Kidney (tissue), 13 donors: ENCODE measurements at regions not wholly inside any gene's neighbourhood (a gene's known extent, or its start where the extent isn't known, plus 50 kb on each side); places are given as distances from the start of the nearest gene placed in this dataset.

Source experiments
- DNase-seq, 5 donors: peaks; one replicate each; pipeline ENCODE4 v3.0.0-alpha.2; 2013 to 2020
- FAIRE-seq: peaks from 2 replicates; lab custom pipeline; 2012; peaks lifted over from hg19 to GRCh38; lab: Jason Lieb, UNC
- H3K27ac ChIP-seq, 2 donors: one replicate each; pipeline ENCODE4 v1.7.0; 2013; ENCODE audit warnings: low read depth in 2 of 2, low read length in 2 of 2, inconsistent platforms in 1 of 2
- H3K27me3 ChIP-seq: one replicate; pipeline ENCODE4 v1.7.1; 2013; ENCODE audit warnings: low read length, inconsistent platforms; ENCODE audit not compliant: control insufficient read depth, insufficient read depth
- H3K36me3 ChIP-seq, 3 donors: one replicate each; pipeline versions ENCODE4 v1.7.0 to v1.7.1; 2013; ENCODE audit warnings: low read length in 3 of 3, control low read depth in 1 of 3, inconsistent platforms in 1 of 3; ENCODE audit not compliant: insufficient read depth in 3 of 3, control insufficient read depth in 2 of 3
- H3K4me1 ChIP-seq, 3 donors: one replicate each; pipeline versions ENCODE4 v1.7.0 to v1.7.1; 2013; ENCODE audit warnings: low read length in 3 of 3, inconsistent platforms in 1 of 3, low read depth in 1 of 3; ENCODE audit not compliant: control insufficient read depth in 2 of 3, insufficient read depth in 2 of 3
- H3K4me3 ChIP-seq, 3 donors: one replicate each; pipeline versions ENCODE4 v1.7.0 to v1.8.1; 2013; ENCODE audit warnings: low read length in 3 of 3, control low read depth in 1 of 3, inconsistent platforms in 1 of 3
- H3K9ac ChIP-seq, 3 donors: one replicate each; pipeline versions ENCODE4 v1.7.0 to v1.7.1; 2013; ENCODE audit warnings: low read length in 3 of 3, control low read depth in 1 of 3, inconsistent platforms in 1 of 3
- H3K9me3 ChIP-seq, 3 donors: one replicate each; pipeline versions ENCODE4 v1.7.0 to v1.7.1; 2013; ENCODE audit warnings: low read length in 3 of 3, control low read depth in 1 of 3, inconsistent platforms in 1 of 3; ENCODE audit not compliant: control insufficient read depth in 2 of 3, insufficient read depth in 1 of 3
- intact Hi-C: fragments of 100-400 bp; cut with DNase I; formaldehyde crosslinking; loops from one replicate; pipeline ENCODE4 v1.11.1; 2022
- TF ChIP-seq, protein P1 (sequence below): IDR thresholded peaks from 3 replicates; pipeline ENCODE4 v1.5.1; 2012; ENCODE audit warnings: mild to moderate bottlenecking, moderate library complexity, borderline replicate concordance; ENCODE audit not compliant: insufficient read depth; ENCODE audit errors: extremely low read depth
- donor health status: control.
- donor health status: control.
- donor health status: control.
- donor health status: control.
- donor health status: control.
- donor health status: DM: yes; HTN: yes; CAD: no.
- donor health status: Normal renal cell carcinoma (clear cell type).

GRCh38 chr2:236714080-236714479 lies 144.5 kb downstream of the ACKR3 start:
- FAIRE-seq: no peak
- TF ChIP-seq, protein P1, sequence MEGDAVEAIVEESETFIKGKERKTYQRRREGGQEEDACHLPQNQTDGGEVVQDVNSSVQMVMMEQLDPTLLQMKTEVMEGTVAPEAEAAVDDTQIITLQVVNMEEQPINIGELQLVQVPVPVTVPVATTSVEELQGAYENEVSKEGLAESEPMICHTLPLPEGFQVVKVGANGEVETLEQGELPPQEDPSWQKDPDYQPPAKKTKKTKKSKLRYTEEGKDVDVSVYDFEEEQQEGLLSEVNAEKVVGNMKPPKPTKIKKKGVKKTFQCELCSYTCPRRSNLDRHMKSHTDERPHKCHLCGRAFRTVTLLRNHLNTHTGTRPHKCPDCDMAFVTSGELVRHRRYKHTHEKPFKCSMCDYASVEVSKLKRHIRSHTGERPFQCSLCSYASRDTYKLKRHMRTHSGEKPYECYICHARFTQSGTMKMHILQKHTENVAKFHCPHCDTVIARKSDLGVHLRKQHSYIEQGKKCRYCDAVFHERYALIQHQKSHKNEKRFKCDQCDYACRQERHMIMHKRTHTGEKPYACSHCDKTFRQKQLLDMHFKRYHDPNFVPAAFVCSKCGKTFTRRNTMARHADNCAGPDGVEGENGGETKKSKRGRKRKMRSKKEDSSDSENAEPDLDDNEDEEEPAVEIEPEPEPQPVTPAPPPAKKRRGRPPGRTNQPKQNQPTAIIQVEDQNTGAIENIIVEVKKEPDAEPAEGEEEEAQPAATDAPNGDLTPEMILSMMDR: no peak
- H3K4me1 ChIP-seq: no peaks in the 10 kb centered on the region
- no peaks in the 10 kb centered on the region for H3K9me3 ChIP-seq
- no peaks in the 10 kb centered on the region for H3K27me3 ChIP-seq
- no peak overlapping the region for H3K27ac ChIP-seq
- H3K4me3 ChIP-seq: no peak overlapping the region
- no peak overlapping the region for H3K9ac ChIP-seq
- no peak for DNase-seq
- intact Hi-C loops: no loop called here
- no peaks in the 10 kb centered on the region for H3K36me3 ChIP-seq

DNA sequence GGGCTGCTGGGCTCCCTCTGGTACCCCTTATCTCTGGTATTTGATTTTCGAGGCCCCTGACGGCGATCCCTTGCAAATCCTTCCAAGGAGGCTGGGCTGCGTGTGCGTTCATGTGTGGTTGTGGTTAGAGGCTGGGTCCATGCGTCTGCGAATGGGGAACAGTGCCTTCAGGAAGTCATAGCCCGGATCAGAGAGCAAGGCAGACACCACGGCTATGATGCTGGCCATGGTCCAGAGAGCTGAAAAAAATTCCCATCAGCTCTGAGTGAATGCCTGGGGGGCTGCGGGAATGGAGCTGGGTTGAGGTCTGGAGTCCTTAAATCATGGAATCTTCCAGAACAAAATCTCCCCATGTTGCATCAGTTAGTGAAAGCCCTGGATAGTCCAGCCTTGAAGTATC lies 145.5 kb downstream of the ACKR3 start:
- Histone ChIP-seq H3K27ac (no peak overlapping the region), H3K9me3 (no peaks in the 10 kb centered on the region), H3K4me1 (no peaks in the 10 kb centered on the region), H3K9ac (no peak overlapping the region), H3K36me3 (no peaks in the 10 kb centered on the region), H3K27me3 (no peaks in the 10 kb centered on the region), H3K4me3 (no peak overlapping the region)
- DNase-seq (peak in 3 of 5 donors; percentile 44 to 74 (median 61)), FAIRE-seq (no peak)
- TF ChIP-seq, protein P1: no peak
- intact Hi-C loops: no loop called here

DNA sequence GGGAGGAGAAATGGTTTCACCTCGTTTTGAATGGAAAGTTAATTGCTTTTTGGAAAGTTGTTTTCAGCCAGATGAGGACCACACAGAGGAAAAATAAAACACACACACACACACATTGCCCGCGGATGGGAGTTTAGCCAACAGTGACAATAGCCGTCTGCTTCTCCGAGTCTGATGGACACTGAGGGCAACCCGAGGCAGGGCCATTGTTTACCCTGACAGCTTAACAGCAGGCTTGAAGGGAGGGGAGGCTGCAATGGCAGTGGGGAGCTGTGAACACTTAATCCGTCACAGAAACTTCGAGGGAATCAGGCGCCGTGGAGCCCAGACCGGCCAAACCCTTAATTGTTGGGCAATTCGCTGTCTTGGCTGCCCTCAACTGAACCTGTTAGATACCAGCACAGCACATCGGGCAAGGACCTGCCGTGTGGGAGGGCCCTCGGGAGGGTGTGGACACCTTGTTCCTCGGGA lies 145.9 kb downstream of the ACKR3 start:
- DNase-seq: peak in 4 of 5 donors; percentile 63 to 76 (median 72)
- FAIRE-seq: no peak
- no peak overlapping the region for H3K9ac ChIP-seq
- H3K4me3 ChIP-seq: no peak overlapping the region
- no peaks in the 10 kb centered on the region for H3K9me3 ChIP-seq
- intact Hi-C loops: no loop called here
- H3K27ac ChIP-seq: no peak overlapping the region
- TF ChIP-seq, protein P1: no peak
- no peaks in the 10 kb centered on the region for H3K36me3 ChIP-seq
- H3K4me1 ChIP-seq: no peaks in the 10 kb centered on the region
- no peaks in the 10 kb centered on the region for H3K27me3 ChIP-seq

DNA sequence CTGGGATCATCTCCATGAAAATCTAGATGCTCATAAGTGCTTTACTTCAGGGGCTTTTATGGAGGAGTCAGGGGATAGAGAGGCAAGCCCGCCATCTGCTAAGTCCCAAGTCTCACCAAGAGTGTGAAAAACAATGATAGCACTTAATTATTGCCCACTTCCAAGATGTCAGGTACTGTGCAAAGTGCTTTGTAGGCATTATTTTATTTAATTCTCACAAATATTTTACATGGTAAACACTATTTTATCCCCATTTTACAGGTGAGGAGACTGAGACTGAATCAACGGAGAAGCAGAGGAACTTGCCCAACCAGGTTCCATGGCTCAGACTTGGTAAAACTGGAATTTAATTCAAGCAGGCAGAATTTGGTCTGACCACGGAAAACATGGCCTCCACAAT lies 147.5 kb downstream of the ACKR3 start:
- intact Hi-C loops: no loop called here

More for the DNA sequence above, 147.5 kb downstream of the ACKR3 start:
- Histone ChIP-seq H3K4me3 (no peak overlapping the region), H3K27me3 (no peaks in the 10 kb centered on the region), H3K27ac (no peak overlapping the region), H3K9me3 (no peaks in the 10 kb centered on the region), H3K9ac (no peak overlapping the region), H3K36me3 (no peaks in the 10 kb centered on the region), H3K4me1 (no peaks in the 10 kb centered on the region)
- TF ChIP-seq, protein P1: no peak
- FAIRE-seq (no peak), DNase-seq (no peak)
